Stomach (tissue), 4 donors: ENCODE measurements at regions not wholly inside any gene's neighbourhood (a gene's known extent, or its start where the extent isn't known, plus 50 kb on each side); places are given as distances from the start of the nearest gene placed in this dataset.

ENCODE experiments used
- POLR2A ChIP-seq, 4 donors: fragments of 450-650 bp; IDR thresholded peaks; one replicate each; pipeline ENCODE4 v1.6.1; 2016; ENCODE audit warnings: antibody characterized with exemption in 4 of 4, control low read depth in 2 of 4, mild to moderate bottlenecking in 1 of 4, moderate library complexity in 1 of 4
- TF ChIP-seq, protein P1 (sequence below), 7 experiments: fragments of 450-650 bp in 4 of 7; fragments of 200-600 bp in 3 of 7; sonication (generic) in 3 of 7; IDR thresholded peaks; one replicate each; pipeline ENCODE4 v1.5.1; 2016 to 2019; ENCODE audit warnings: antibody characterized with exemption in 7 of 7, control low read depth in 2 of 7, mild to moderate bottlenecking in 1 of 7

DNA sequence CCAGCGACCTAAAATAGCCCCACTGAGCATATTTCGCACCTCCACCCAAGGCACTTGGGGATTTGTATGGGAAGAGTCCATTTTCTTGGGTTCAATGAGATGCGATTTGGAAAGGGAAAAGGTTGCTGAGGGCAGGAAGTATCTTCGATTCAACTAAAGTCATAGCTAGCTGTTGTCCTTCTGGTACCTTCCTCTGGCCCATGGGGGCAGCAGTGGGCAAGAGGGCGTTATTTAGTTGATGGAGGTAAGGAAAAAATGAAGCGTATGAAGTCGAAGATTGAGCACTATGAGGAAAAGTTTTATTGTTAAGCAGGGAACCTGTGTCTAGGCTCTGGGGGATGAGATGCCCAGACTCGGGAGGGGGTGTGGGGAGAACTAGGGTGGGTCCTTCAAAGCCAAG lies 135.4 kb downstream of the EVX1 start:
- no peak for TF ChIP-seq POLR2A (IDR thresholded peaks at IDR 0.05)
- TF ChIP-seq, protein P1, sequence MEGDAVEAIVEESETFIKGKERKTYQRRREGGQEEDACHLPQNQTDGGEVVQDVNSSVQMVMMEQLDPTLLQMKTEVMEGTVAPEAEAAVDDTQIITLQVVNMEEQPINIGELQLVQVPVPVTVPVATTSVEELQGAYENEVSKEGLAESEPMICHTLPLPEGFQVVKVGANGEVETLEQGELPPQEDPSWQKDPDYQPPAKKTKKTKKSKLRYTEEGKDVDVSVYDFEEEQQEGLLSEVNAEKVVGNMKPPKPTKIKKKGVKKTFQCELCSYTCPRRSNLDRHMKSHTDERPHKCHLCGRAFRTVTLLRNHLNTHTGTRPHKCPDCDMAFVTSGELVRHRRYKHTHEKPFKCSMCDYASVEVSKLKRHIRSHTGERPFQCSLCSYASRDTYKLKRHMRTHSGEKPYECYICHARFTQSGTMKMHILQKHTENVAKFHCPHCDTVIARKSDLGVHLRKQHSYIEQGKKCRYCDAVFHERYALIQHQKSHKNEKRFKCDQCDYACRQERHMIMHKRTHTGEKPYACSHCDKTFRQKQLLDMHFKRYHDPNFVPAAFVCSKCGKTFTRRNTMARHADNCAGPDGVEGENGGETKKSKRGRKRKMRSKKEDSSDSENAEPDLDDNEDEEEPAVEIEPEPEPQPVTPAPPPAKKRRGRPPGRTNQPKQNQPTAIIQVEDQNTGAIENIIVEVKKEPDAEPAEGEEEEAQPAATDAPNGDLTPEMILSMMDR (IDR thresholded peaks at IDR 0.05), result no peak
